ENCODE measurements at regions not wholly inside any gene's neighbourhood (a gene's known extent, or its start where the extent isn't known, plus 50 kb on each side); places are given as distances from the start of the nearest gene placed in this dataset.

- H3K27ac ChIP-seq (ENCODE audit: insufficient read depth, low read depth, low read length), result no peak overlapping the region
- dilution Hi-C loops (cut with MboI; ENCODE audit: extremely low pct_ligation_motif_present, low sequenced_read_pairs), result no loop called here
- H3K9me1 ChIP-seq (replicated peaks; ENCODE audit: control insufficient read depth, extremely low read depth, insufficient read depth, low read length), result no peaks in the 10 kb centered on the region
- DNase-seq (ENCODE audit: low read depth, low spot score) (no peak), FAIRE-seq (no peak)
- TF ChIP-seq POLR2A (IDR thresholded peaks at IDR 0.05; ENCODE audit: low read depth, low read length) (no peak), POLR2AphosphoS5 (IDR thresholded peaks at IDR 0.05; ENCODE audit: insufficient read depth, low read depth, low read length) (no peak), MYC (IDR thresholded peaks at IDR 0.05; ENCODE audit: low read depth, low read length) (no peak), EZH2 (IDR thresholded peaks at IDR 0.05; ENCODE audit: borderline replicate concordance, low read depth, low read length, severe bottlenecking) (no peak), GATA2 (IDR thresholded peaks at IDR 0.05; ENCODE audit: insufficient read depth, insufficient read length, low read depth, low read length) (no peak), MAX (IDR thresholded peaks at IDR 0.05; ENCODE audit: insufficient read depth, insufficient read length) (no peak), FOS (IDR thresholded peaks at IDR 0.05; ENCODE audit: borderline replicate concordance, insufficient read depth, low read length) (no peak), JUN (IDR thresholded peaks at IDR 0.05; ENCODE audit: borderline replicate concordance, insufficient read depth, insufficient read length, low read depth) (no peak), CTCF (IDR thresholded peaks at IDR 0.05; ENCODE audit: extremely low read depth in 1 of 2, insufficient read depth in 1 of 2, low read depth in 1 of 2, low read length in 2 of 2) (no peak)
- no peak overlapping the region for H3K4me3 ChIP-seq (replicated peaks in 1 of 3; ENCODE audit: insufficient read depth in 1 of 3, low read depth in 1 of 3, low read length in 3 of 3)
- ChIA-PET POLR2A (no interaction called here), CTCF (no interaction called here)
- H3K4me1 ChIP-seq (ENCODE audit: control insufficient read depth, extremely low read depth, insufficient read depth, low read length), result no peaks in the 10 kb centered on the region
- H3K79me2 ChIP-seq (ENCODE audit: control insufficient read depth, insufficient read depth, low read length), result no peaks in the 10 kb centered on the region
- intact Hi-C loops (cut with micrococcal nuclease), result no loop called here
- H3K9ac ChIP-seq (replicated peaks; ENCODE audit: extremely low read depth, insufficient read depth, low read length), result no peak overlapping the region
- no peaks in the 10 kb centered on the region for H3K36me3 ChIP-seq (ENCODE audit: control insufficient read depth in 2 of 2, extremely low read depth in 1 of 2, insufficient read depth in 2 of 2, low read length in 2 of 2)
- no peaks in the 10 kb centered on the region for H4K20me1 ChIP-seq (replicated peaks; ENCODE audit: control insufficient read depth, extremely low read depth, insufficient read depth, low read length)
- H3K27me3 ChIP-seq (ENCODE audit: control insufficient read depth in 2 of 2, insufficient read depth in 2 of 2, low read length in 2 of 2), result no peaks in the 10 kb centered on the region
- H3K4me2 ChIP-seq (ENCODE audit: insufficient read depth, low read length), result no peak overlapping the region
- H2AFZ ChIP-seq (ENCODE audit: low read depth, low read length), result no peak overlapping the region
- H3K9me3 ChIP-seq (replicated peaks; ENCODE audit: control insufficient read depth, insufficient read depth, low read length), result no peaks in the 10 kb centered on the region
- BruUV-seq (replicated peaks), result no TSS peak
Observed at GRCh38 chr4:66275411-66276038, 605.2 kb upstream of the EPHA5 start.

Measured in endothelial cell of umbilical vein (primary cell).